Fibroblast of skin of abdomen (primary cell): ENCODE measurements at regions not wholly inside any gene's neighbourhood (a gene's known extent, or its start where the extent isn't known, plus 50 kb on each side); places are given as distances from the start of the nearest gene placed in this dataset.
"Not testable (repeated sequence)": the region's sequence is repeated elsewhere in the genome, so short reads cannot be mapped to it uniquely, and the experiment has no call there.

Experiments used
- DNase-seq: peaks from one replicate; pipeline ENCODE4 v3.0.0-alpha.2; 2013

- no peak for DNase-seq
These were observed 115.2 kb upstream of the NPAS2 start for GRCh38 chr2:100704711-100705110.

GRCh38 chr2:100707016-100707947 is 112.7 kb upstream of the NPAS2 start:
- DNase-seq: no peak

GRCh38 chr2:100708333-100708732 is 111.6 kb upstream of the NPAS2 start:
- DNase-seq: no peak

- no peak for DNase-seq
These were observed 106.8 kb upstream of the NPAS2 start for GRCh38 chr2:100713106-100713505.

- peak; percentile 36 for DNase-seq
These were observed 105.4 kb upstream of the NPAS2 start for GRCh38 chr2:100714396-100715010.

GRCh38 chr2:100715861-100716260 is 104.1 kb upstream of the NPAS2 start:
- DNase-seq: not testable (repeated sequence)

- DNase-seq: no peak
These were observed 103.4 kb upstream of the NPAS2 start for GRCh38 chr2:100716581-100716980.

- no peak for DNase-seq
These were observed 101.8 kb upstream of the NPAS2 start for GRCh38 chr2:100718065-100718629.

- DNase-seq: no peak
These were observed 99.5 kb upstream of the NPAS2 start for GRCh38 chr2:100720445-100720844.

- no peak for DNase-seq
These were observed 98.2 kb upstream of the NPAS2 start for GRCh38 chr2:100721693-100722092.

GRCh38 chr2:100722125-100722524 is 97.8 kb upstream of the NPAS2 start:
- no peak for DNase-seq

- no peak for DNase-seq
These were observed 93.1 kb upstream of the NPAS2 start for GRCh38 chr2:100726866-100727265.

GRCh38 chr2:100730290-100730868 is 89.6 kb upstream of the NPAS2 start:
- peak; percentile 80 for DNase-seq

- peak; percentile 70 for DNase-seq
These were observed 88.4 kb upstream of the NPAS2 start for GRCh38 chr2:100731535-100731981.

- DNase-seq: peak; percentile 76
These were observed 86.3 kb upstream of the NPAS2 start for GRCh38 chr2:100733391-100734187.

GRCh38 chr2:100736121-100736915 is 83.6 kb upstream of the NPAS2 start:
- no peak for DNase-seq

GRCh38 chr2:100739735-100740432 is 80.1 kb upstream of the NPAS2 start:
- no peak for DNase-seq

GRCh38 chr2:100741880-100742276 is 78.1 kb upstream of the NPAS2 start:
- DNase-seq: peak; percentile 66

- DNase-seq: peak; percentile 100
These were observed 77.4 kb upstream of the NPAS2 start for GRCh38 chr2:100742277-100743254.
